Osteocyte (in vitro differentiated cells): ENCODE measurements at regions not wholly inside any gene's neighbourhood (a gene's known extent, or its start where the extent isn't known, plus 50 kb on each side); places are given as distances from the start of the nearest gene placed in this dataset.
A peak's percentile ranks its signal among the peaks of the same experiment; 100 is the strongest.

Experiments used
- DNase-seq: peaks from one replicate; pipeline ENCODE4 v3.0.0; 2021; ENCODE audit warnings: mixed read lengths; ENCODE audit not compliant: unreplicated experiment; ENCODE audit errors: extremely low spot score
- H3K27ac Mint-ChIP-seq: one replicate; pipeline ENCODE4 v1.8.0; 2021; ENCODE audit warnings: mild to moderate bottlenecking, mixed read lengths; ENCODE audit not compliant: unreplicated experiment
- H3K27me3 Mint-ChIP-seq: one replicate; pipeline ENCODE4 v1.8.0; 2021; ENCODE audit warnings: mixed read lengths; ENCODE audit not compliant: unreplicated experiment
- H3K36me3 Mint-ChIP-seq: one replicate; pipeline ENCODE4 v1.8.0; 2021; ENCODE audit warnings: mixed read lengths; ENCODE audit not compliant: unreplicated experiment
- H3K4me1 Mint-ChIP-seq: one replicate; pipeline ENCODE4 v1.8.0; 2021; ENCODE audit warnings: mixed read lengths; ENCODE audit not compliant: unreplicated experiment
- H3K4me3 Mint-ChIP-seq: one replicate; pipeline ENCODE4 v1.8.0; 2021; ENCODE audit warnings: mild to moderate bottlenecking, moderate library complexity, mixed read lengths; ENCODE audit not compliant: unreplicated experiment
- H3K9me3 Mint-ChIP-seq: one replicate; pipeline ENCODE4 v1.8.0; 2021; ENCODE audit warnings: mixed read lengths; ENCODE audit not compliant: unreplicated experiment
- CTCF ChIP-seq: fragments of 200-600 bp; sonication (generic); IDR thresholded peaks from 2 replicates; pipeline ENCODE4 v1.5.0; 2021; ENCODE audit warnings: antibody characterized with exemption, mild to moderate bottlenecking, moderate library complexity

- DNase-seq = no peak
- Mint-ChIP-seq H3K27ac (no peak overlapping the region), H3K9me3 (no peaks in the 10 kb centered on the region), H3K4me3 (no peak overlapping the region), H3K36me3 (no peaks in the 10 kb centered on the region), H3K4me1 (peaks cover 5% of the 10 kb centered on the region), H3K27me3 (peaks cover 3% of the 10 kb centered on the region)
- TF ChIP-seq CTCF = no peak
These were observed 187.5 kb upstream of the ANK2 start for GRCh38 chr4:112861691-112862674.

GRCh38 chr4:112865443-112865842 is 184.0 kb upstream of the ANK2 start:
- no peak for DNase-seq
- Mint-ChIP-seq H3K9me3 (no peaks in the 10 kb centered on the region), H3K4me3 (no peak overlapping the region), H3K36me3 (no peaks in the 10 kb centered on the region), H3K27me3 (peaks cover 3% of the 10 kb centered on the region), H3K27ac (no peak overlapping the region), H3K4me1 (no peaks in the 10 kb centered on the region)
- TF ChIP-seq CTCF = no peak

GRCh38 chr4:112876316-112876715 is 173.1 kb upstream of the ANK2 start:
- Mint-ChIP-seq H3K36me3 (no peaks in the 10 kb centered on the region), H3K9me3 (no peaks in the 10 kb centered on the region), H3K27ac (no peak overlapping the region), H3K27me3 (peaks cover 9% of the 10 kb centered on the region), H3K4me3 (no peak overlapping the region), H3K4me1 (no peaks in the 10 kb centered on the region)
- TF ChIP-seq CTCF = no peak
- no peak for DNase-seq

- Mint-ChIP-seq H3K9me3 (no peaks in the 10 kb centered on the region), H3K4me3 (peak overlapping the region; percentile 20), H3K4me1 (peaks cover 9% of the 10 kb centered on the region), H3K36me3 (no peaks in the 10 kb centered on the region), H3K27me3 (peaks cover 7% of the 10 kb centered on the region), H3K27ac (no peak overlapping the region)
- no peak for DNase-seq
- TF ChIP-seq CTCF = no peak
These were observed 167.6 kb upstream of the ANK2 start for GRCh38 chr4:112881842-112882241.

GRCh38 chr4:112882286-112882685 is 167.2 kb upstream of the ANK2 start:
- Mint-ChIP-seq H3K4me1 (peaks cover 9% of the 10 kb centered on the region), H3K27me3 (peaks cover 7% of the 10 kb centered on the region), H3K36me3 (no peaks in the 10 kb centered on the region), H3K27ac (no peak overlapping the region), H3K4me3 (peak overlapping the region; percentile 20), H3K9me3 (no peaks in the 10 kb centered on the region)
- TF ChIP-seq CTCF = no peak
- DNase-seq = no peak
